ENCODE measurements at regions not wholly inside any gene's neighbourhood (a gene's known extent, or its start where the extent isn't known, plus 50 kb on each side); places are given as distances from the start of the nearest gene placed in this dataset.
"Not testable (repeated sequence)": the region's sequence is repeated elsewhere in the genome, so short reads cannot be mapped to it uniquely, and the experiment has no call there.

DNA sequence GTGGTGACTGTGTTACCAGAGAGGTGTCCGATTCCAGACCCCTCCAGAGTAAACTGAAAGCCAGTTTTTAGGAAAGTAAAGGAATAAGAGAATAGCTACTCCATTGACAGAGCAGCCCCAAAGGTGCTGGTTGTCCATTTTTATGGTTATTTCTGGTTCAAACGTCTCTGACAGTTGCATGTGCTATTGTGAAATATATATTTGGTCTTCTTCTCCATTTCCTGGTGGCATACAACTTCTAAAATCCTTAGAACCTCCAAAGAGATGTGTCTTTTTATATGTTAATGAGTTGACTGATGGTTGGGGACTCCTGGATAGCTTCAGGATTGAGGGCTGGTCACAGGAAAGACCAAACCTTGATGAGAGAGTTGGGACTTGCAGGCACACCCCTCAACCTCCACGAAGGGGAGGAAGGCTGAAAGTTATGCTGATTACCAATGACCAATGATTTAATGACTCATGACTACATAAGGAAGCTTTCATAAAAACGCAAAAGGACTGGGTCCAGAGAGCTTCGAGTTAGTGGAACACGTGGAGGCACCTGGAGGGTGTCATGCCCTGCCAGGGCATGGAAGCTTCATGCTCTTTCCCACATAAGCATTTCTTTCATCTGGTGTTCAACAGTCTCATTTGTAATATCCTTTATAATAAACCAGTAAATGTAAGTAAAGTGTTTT is 100.7 kb downstream of the SLC16A1 start:
- Mint-ChIP-seq H3K4me1 (ENCODE audit: low read depth) (peaks cover 2% of the 10 kb centered on the region), H3K27ac (no peak overlapping the region), H3K36me3 (ENCODE audit: low read depth) (no peaks in the 10 kb centered on the region), H3K4me3 (no peak overlapping the region), H3K9me3 (no peaks in the 10 kb centered on the region), H3K27me3 (peaks cover 46% of the 10 kb centered on the region)
- no peak for DNase-seq

DNA sequence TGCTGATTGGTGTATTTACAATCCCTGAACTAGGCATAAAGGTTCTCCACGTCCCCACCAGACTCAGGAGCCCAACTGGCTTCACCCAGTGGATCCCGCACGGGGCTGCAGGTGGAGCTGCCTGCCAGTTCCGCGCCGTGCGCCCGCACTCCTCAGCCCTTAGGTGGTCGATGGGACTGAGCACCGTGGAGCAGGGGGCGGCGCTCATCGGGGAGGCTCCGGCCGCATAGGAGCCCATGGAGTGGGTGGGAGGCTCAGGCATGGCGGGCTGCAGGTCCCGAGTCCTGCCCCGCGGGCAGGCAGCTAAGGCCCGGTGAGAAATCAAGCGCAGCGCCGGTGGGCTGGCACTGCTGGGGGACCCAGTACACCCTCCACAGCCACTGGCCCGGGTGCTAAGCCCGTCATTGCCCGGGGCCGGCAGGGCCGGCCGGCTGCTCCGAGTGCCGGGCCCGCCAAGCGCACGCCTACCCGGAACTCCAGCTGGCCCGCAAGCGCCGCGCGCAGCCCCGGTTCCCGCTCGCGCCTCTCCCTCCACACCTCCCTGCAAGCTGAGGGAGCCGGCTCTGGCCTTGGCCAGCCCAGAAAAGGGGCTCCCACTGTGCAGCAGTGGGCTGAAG is 101.5 kb downstream of the SLC16A1 start:
- not testable (repeated sequence) for DNase-seq; H3K36me3 Mint-ChIP-seq (ENCODE audit: low read depth); H3K27ac Mint-ChIP-seq; H3K4me3 Mint-ChIP-seq; H3K4me1 Mint-ChIP-seq (ENCODE audit: low read depth); H3K9me3 Mint-ChIP-seq
- H3K27me3 Mint-ChIP-seq, result peaks cover 54% of the 10 kb centered on the region

DNA sequence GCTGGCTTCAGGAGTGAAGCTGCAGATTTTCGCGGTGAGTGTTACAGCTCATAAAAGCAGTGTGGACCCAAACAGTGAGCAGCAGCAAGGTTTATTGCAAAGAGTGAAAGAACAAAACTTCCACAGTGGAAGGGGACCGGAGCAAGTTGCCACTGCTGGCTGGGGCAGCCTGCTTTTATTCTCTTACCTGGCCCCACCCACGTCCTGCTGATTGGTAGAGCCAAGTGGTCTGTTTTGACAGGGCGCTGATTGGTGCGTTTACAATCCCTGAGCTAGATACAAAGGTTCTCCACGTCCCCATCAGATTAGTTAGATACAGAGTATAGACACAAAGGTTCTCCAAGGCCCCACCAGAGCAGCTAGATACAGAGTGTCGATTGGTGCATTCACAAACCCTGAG is 102.1 kb downstream of the SLC16A1 start:
- not testable (repeated sequence) for H3K9me3 Mint-ChIP-seq; H3K36me3 Mint-ChIP-seq (ENCODE audit: low read depth); H3K27ac Mint-ChIP-seq; DNase-seq; H3K4me3 Mint-ChIP-seq; H3K4me1 Mint-ChIP-seq (ENCODE audit: low read depth)
- peaks cover 59% of the 10 kb centered on the region for H3K27me3 Mint-ChIP-seq

DNA sequence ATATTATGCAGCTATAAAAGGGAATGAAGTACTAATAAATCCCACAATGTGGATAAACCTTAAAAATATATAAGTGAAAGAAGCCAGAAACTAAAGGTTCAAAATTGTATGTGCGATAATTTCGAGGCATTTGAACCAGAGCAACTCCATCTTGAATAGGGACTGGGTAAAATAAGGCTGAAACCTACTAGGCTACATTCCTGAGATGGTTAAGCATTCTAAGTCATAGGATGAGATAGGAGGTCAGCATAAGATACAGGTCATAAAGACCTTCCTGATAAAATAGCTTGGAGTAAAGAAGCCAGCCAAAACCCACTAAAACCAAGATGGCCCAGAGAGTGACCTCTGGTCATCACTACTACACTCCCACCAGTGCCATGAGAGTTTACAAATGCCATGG is 103.1 kb downstream of the SLC16A1 start:
- no peaks in the 10 kb centered on the region for H3K36me3 Mint-ChIP-seq (ENCODE audit: low read depth)
- peaks cover 5% of the 10 kb centered on the region for H3K4me1 Mint-ChIP-seq (ENCODE audit: low read depth)
- H3K9me3 Mint-ChIP-seq, result no peaks in the 10 kb centered on the region
- peaks cover 68% of the 10 kb centered on the region for H3K27me3 Mint-ChIP-seq
- DNase-seq, result no peak
- H3K4me3 Mint-ChIP-seq, result no peak overlapping the region
- no peak overlapping the region for H3K27ac Mint-ChIP-seq

DNA sequence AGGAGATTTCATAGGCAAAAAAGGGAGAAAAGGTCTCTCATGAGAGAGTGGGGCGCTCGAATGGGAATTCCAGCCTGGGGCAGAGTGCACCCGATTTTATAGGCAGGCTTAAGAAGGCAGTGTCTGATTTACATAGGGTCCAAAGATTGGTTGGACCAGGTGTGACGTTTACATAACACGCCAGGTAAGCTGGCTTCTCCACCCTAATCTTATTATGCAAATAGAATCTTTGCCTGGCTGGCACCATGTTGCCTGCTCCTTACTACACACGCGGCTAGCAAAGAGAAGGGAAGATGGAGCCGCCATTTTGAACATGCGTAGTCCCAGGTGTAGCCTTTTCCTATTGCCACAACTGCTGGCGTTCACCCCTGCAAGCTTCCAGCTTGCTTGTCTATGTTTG is 103.7 kb downstream of the SLC16A1 start:
- H3K36me3 Mint-ChIP-seq (ENCODE audit: low read depth), result no peaks in the 10 kb centered on the region
- H3K4me1 Mint-ChIP-seq (ENCODE audit: low read depth), result peaks cover 5% of the 10 kb centered on the region

DNA sequence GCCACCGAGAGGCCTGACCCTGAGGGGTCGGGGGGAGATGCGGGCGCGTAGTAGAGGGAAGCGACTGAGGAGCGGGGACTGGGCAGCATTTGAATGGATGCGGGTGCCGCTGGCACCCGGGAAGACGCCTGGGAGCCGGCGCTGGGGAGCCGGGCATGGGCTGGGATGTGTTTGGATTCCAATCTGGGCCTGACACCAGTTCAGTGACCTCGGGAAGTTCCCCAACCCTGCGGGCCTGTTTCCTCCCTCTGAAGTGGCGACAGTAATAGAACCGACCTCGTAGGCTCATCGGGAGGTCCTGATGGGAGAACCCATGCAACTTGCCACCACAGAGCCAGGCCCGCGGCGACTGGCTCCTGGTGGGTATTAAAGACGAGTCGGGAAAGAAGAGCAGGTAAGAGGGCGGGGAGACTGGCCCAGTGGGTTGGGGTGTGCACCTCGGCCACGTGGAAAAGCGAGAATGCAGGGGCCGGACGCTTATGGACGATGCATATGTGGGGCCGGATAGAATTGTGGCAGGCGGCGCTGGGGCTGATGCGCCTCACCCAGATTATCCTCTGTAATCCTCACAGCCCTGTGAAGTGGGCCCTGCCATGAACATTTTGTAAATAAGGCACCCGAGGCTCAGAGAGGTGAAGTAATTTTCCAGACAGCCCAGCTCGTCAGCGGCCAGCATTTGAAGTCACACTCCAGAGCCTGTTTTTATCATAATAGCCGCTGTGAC is 105.8 kb downstream of the SLC16A1 start:
- Mint-ChIP-seq H3K4me1 (ENCODE audit: low read depth) (peaks cover 5% of the 10 kb centered on the region), H3K4me3 (peak overlapping the region; percentile 38), H3K27ac (no peak overlapping the region), H3K27me3 (peaks cover 61% of the 10 kb centered on the region), H3K9me3 (no peaks in the 10 kb centered on the region), H3K36me3 (ENCODE audit: low read depth) (no peaks in the 10 kb centered on the region)
- DNase-seq, result no peak

More for the DNA sequence above, 103.7 kb downstream of the SLC16A1 start:
- H3K4me3 Mint-ChIP-seq, result no peak overlapping the region
- DNase-seq, result no peak
- no peaks in the 10 kb centered on the region for H3K9me3 Mint-ChIP-seq
- peaks cover 68% of the 10 kb centered on the region for H3K27me3 Mint-ChIP-seq
- H3K27ac Mint-ChIP-seq, result no peak overlapping the region

DNA sequence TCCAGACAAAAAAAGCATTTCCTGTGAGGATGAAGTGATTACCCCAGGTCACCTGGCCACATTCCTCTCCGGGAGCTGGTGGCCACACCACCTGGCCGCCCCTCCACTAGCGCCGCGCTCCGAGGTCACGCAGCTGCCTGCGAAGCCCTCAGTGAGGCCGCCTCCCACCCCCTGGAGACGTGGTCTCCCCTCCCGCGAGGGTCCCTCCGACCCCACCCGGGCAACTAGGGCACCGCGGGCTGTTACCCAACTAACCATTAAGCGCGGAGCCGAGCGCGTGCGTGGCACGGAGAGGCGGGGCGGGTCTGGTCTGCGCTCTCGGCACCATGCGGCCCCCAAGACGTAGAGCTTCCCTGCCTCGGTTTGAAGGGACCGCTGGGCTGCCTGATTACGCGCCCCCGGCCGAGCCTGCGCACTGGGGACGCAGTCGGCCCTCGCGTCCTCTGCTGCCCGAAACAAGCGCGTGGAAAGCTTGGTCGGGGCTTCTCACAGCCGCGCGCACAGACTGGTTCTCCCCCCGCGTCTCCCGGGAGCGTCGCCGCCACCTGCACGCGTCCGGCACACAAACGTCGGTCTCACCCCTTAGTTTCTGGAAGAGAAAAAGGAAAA is 106.5 kb downstream of the SLC16A1 start:
- no peak overlapping the region for H3K27ac Mint-ChIP-seq
- H3K4me1 Mint-ChIP-seq (ENCODE audit: low read depth), result peaks cover 4% of the 10 kb centered on the region
- H3K36me3 Mint-ChIP-seq (ENCODE audit: low read depth), result no peaks in the 10 kb centered on the region
- no peaks in the 10 kb centered on the region for H3K9me3 Mint-ChIP-seq
- peak; percentile 33 for DNase-seq
- H3K27me3 Mint-ChIP-seq, result peaks cover 57% of the 10 kb centered on the region
- peak overlapping the region; percentile 38 for H3K4me3 Mint-ChIP-seq

DNA sequence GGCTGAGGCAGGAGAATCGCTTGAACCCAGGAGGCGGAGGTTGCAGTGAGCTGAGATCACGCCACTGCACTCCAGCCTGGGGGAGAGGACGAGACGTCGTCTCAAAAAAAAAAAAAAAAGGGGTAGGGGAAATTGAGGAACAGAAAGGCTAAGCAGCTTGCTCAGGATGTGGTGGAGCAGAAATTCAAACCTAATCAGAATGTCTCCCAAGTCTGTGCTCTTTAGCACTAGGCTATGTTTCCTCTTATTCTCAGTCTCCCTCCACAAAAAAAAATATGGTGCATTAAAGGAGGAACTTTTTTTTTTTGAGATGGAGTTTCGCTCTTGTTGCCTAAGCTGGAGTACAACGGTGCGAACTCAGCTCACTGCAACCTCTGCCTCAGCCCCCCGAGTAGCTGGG is 114.2 kb downstream of the SLC16A1 start:
- Mint-ChIP-seq H3K4me3 (no peak overlapping the region), H3K4me1 (ENCODE audit: low read depth) (peaks cover 16% of the 10 kb centered on the region), H3K27me3 (peaks cover 13% of the 10 kb centered on the region), H3K9me3 (no peaks in the 10 kb centered on the region), H3K36me3 (ENCODE audit: low read depth) (no peaks in the 10 kb centered on the region), H3K27ac (no peak overlapping the region)
- no peak for DNase-seq

DNA sequence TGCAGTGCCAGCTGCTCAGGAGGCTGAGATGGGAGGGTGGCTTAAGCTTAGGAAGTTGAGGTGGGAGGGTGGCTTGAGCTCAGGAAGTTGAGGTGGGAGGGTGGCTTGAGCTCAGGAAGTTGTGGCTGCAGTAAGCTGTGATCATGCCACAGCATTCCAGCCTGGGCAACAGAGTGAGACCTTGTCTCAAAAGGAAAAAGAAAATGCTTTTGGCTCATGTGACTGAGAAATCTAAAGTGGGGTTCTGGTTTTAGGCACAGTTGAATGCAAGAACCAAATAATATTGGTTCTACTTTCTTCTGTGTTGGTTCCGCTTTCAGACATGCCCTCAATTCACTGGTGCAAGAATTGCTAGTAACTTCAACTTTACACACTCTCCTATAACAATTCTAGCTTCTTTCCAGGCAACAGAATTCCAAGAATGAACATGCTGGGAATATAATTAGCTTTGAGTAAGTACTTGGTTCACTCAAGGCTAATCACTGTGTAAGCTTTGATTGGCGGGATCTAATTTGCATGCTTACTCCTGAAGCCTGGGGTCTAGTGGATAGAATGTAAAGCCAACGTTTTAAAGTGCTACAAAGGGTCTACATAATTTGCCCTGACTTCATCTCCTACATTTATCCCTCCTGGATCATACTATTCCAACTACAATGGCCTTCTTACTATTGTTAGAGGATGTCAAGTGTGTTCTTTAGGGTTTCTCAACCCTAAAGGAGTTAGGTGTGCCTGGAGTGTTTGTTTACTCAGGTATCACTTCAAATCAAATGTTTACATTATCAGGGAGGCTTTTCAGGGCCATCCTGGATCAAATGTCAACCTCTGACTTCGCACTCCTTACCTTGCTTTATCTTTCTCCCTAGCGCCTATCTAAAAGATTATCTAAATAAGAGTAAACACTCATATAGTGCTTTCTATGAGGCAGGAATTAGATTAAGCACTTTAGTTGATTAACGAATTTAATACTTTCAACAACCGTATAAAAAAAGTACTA is 115.1 kb downstream of the SLC16A1 start:
- H3K9me3 Mint-ChIP-seq, result no peaks in the 10 kb centered on the region
- no peak for DNase-seq

DNA sequence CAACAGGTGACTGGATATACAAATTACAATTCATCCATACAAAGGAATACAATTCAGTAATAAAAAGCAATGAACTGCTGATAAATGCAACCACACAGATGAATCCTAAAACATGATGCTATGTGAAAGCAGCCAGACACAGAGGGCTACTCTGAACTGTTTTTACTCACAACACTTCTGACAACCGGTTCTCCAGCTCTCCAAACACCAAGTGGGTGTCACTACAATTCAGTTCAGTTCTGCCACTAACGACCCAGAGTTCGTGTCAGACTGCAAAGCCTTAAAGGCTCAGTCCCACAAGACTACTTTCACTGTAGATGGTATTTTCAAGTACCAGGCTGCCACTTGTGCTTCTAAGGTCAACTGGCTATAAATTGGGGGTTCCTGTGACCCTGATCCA is 119.4 kb downstream of the SLC16A1 start:
- peaks cover 6% of the 10 kb centered on the region for H3K27me3 Mint-ChIP-seq
- no peak overlapping the region for H3K27ac Mint-ChIP-seq
- no peak overlapping the region for H3K4me3 Mint-ChIP-seq
- H3K9me3 Mint-ChIP-seq, result no peaks in the 10 kb centered on the region
- H3K36me3 Mint-ChIP-seq (ENCODE audit: low read depth), result no peaks in the 10 kb centered on the region
- no peak for DNase-seq
- peaks cover 16% of the 10 kb centered on the region for H3K4me1 Mint-ChIP-seq (ENCODE audit: low read depth)

More for the DNA sequence above, 115.1 kb downstream of the SLC16A1 start:
- Mint-ChIP-seq H3K36me3 (ENCODE audit: low read depth) (no peaks in the 10 kb centered on the region), H3K27me3 (peaks cover 13% of the 10 kb centered on the region), H3K4me3 (no peak overlapping the region), H3K4me1 (ENCODE audit: low read depth) (peaks cover 16% of the 10 kb centered on the region), H3K27ac (no peak overlapping the region)

DNA sequence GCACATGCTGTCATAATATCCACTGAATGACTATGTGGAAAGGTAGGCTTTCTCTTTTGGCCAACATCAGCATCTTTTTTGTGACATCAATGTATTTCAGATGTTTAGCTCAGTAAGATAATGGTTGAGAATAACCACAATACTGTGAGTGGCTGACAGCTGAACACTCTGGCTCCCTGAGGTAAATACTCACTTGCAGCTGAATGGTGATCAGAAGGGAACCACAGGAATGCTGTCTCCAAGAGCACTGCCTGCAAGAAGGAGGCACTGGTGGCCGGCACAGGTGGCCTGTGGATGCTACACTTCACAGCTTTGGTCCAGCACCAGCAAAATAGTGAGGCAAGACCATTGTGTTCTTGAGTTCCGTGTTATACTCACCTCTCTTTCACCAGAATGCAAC is 118.7 kb upstream of the PPM1J start:
- no peak overlapping the region for H3K27ac Mint-ChIP-seq
- H3K36me3 Mint-ChIP-seq (ENCODE audit: low read depth), result no peaks in the 10 kb centered on the region
- DNase-seq, result no peak
- H3K9me3 Mint-ChIP-seq, result no peaks in the 10 kb centered on the region
- peaks cover 3% of the 10 kb centered on the region for H3K4me1 Mint-ChIP-seq (ENCODE audit: low read depth)
- H3K27me3 Mint-ChIP-seq, result no peaks in the 10 kb centered on the region
- no peak overlapping the region for H3K4me3 Mint-ChIP-seq

DNA sequence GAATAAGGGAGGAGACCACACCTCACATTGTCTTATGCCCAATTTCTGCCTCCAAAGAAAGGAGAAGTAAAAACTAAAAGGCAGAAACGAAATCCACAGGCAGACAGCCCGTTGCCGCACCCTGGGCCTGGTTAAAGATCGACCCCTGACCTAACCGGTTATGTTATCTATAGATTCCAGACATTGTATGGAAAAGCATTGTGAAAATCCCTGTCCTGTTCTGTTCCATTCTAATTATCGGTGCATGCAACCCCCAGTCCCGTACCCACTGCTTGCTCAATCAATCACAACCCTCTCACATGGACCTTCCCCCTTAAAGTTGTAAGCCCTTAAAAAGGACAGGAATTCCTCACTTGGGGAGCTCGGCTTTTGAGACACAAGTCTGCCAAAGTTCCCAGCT is 117.1 kb upstream of the PPM1J start:
- not testable (repeated sequence) for H3K27ac Mint-ChIP-seq; H3K36me3 Mint-ChIP-seq (ENCODE audit: low read depth); H3K4me3 Mint-ChIP-seq

DNA sequence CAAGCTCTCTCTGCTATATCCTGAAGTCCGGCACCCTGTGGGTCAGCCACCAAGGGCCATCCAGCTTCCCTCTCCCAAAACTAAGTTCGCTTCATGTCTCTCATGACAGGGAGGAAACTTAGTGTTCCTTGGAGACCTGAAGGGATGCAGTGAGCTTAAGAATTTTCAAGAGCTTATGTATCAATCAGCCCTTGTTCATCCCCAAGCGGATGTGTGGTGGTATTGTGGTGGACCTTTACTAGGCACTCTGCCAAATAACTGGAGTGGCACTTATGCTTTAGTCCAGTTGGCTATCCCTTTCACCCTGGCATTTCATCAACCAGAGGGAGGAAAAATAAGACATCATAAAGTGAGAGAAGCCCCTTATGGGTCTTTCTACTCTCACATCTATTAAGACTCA is 114.6 kb upstream of the PPM1J start:
- not testable (repeated sequence) for H3K4me1 Mint-ChIP-seq (ENCODE audit: low read depth); H3K4me3 Mint-ChIP-seq; H3K27ac Mint-ChIP-seq; H3K27me3 Mint-ChIP-seq; H3K36me3 Mint-ChIP-seq (ENCODE audit: low read depth); H3K9me3 Mint-ChIP-seq; DNase-seq

More for the DNA sequence above, 117.1 kb upstream of the PPM1J start:
- not testable (repeated sequence) for DNase-seq; H3K27me3 Mint-ChIP-seq; H3K4me1 Mint-ChIP-seq (ENCODE audit: low read depth); H3K9me3 Mint-ChIP-seq

DNA sequence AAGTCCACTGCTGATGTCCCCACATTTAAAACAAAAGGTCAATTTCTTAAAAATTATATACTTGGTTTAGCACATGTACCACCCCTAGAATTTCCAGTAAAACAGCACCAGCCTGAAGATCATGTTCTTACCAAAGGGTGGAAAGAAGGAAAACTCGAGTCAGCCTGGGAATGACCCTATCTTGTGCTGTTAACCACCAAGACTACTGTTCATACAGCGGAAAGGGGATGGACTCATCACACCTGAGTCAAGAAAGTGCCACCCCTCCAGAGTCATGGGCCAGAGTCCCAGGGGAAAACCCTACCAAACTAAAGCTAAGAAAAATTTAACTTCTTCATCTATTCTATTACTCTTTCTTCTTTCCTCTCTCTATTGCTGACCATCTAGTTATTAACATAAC is 113.6 kb upstream of the PPM1J start:
- Mint-ChIP-seq H3K4me3 (no peak overlapping the region), H3K27me3 (peaks cover 13% of the 10 kb centered on the region), H3K4me1 (ENCODE audit: low read depth) (no peaks in the 10 kb centered on the region), H3K36me3 (ENCODE audit: low read depth) (no peaks in the 10 kb centered on the region), H3K27ac (no peak overlapping the region), H3K9me3 (no peaks in the 10 kb centered on the region)
- DNase-seq, result no peak
